ENCODE measurements at regions not wholly inside any gene's neighbourhood (a gene's known extent, or its start where the extent isn't known, plus 50 kb on each side); places are given as distances from the start of the nearest gene placed in this dataset.

- no peak for TF ChIP-seq CTCF (conservative IDR thresholded peaks at IDR 0.05; ENCODE audit: low read length)
- TF ChIP-seq EZH2phosphoT487 (IDR thresholded peaks at IDR 0.05; ENCODE audit: borderline replicate concordance, low read depth, low read length): no peak
Observed at GRCh38 chr4:95959633-95960032, 119.7 kb downstream of the PDHA2 start.

Data from OCI-LY7 (cell line).